Activated naive CD8-positive, alpha-beta T cell treated with anti-CD3 and anti-CD28 coated beads, Interleukin-2, amount 10 ng/mL, durations not matched to agents 7 days and 5 days (primary cell): ENCODE measurements at regions not wholly inside any gene's neighbourhood (a gene's known extent, or its start where the extent isn't known, plus 50 kb on each side); places are given as distances from the start of the nearest gene placed in this dataset.

ENCODE experiments used
- ATAC-seq: fragments of 150-1000 bp; cut with Tn5 transposase; one replicate; pipeline ENCODE4 v1.10.0; 2021; ENCODE audit warnings: low read depth, moderate library complexity
- POLR2A ChIA-PET: fragments of 350-600 bp; sonication (Branson Sonifier 250); formaldehyde crosslinking; loops from one replicate; lab custom pipeline; 2021; ENCODE audit warnings: antibody characterized with exemption; lab: Charles Lee
- DNase-seq: peaks from one replicate; pipeline ENCODE4 v3.0.0; 2021
- H3K27ac Mint-ChIP-seq: one replicate; pipeline ENCODE4 v1.8.0; 2022; ENCODE audit warnings: mild to moderate bottlenecking, mixed read lengths
- H3K27me3 Mint-ChIP-seq: one replicate; pipeline ENCODE4 v1.8.0; 2022; ENCODE audit warnings: mild to moderate bottlenecking, moderate library complexity, mixed read lengths
- H3K36me3 Mint-ChIP-seq: one replicate; pipeline ENCODE4 v1.8.0; 2021; ENCODE audit warnings: mild to moderate bottlenecking, mixed read lengths
- H3K4me1 Mint-ChIP-seq: one replicate; pipeline ENCODE4 v1.8.0; 2021; ENCODE audit warnings: mixed read lengths
- H3K4me3 Mint-ChIP-seq: one replicate; pipeline ENCODE4 v1.8.0; 2022; ENCODE audit warnings: mild to moderate bottlenecking, moderate library complexity, mixed read lengths
- H3K9me3 Mint-ChIP-seq: one replicate; pipeline ENCODE4 v1.8.0; 2021; ENCODE audit warnings: mixed read lengths

- Mint-ChIP-seq H3K4me1 (no peaks in the 10 kb centered on the region), H3K27ac (no peak overlapping the region), H3K36me3 (no peaks in the 10 kb centered on the region), H3K9me3 (peaks cover 2% of the 10 kb centered on the region), H3K4me3 (no peak overlapping the region), H3K27me3 (peaks cover 2% of the 10 kb centered on the region)
- DNase-seq (no peak), ATAC-seq (no peak)
- POLR2A ChIA-PET, result no interaction called here
These were observed 50.8 kb upstream of the TSHZ2 start for GRCh38 chr20:52921340-52921739.

- POLR2A ChIA-PET, result no interaction called here
- Mint-ChIP-seq H3K9me3 (peaks cover 3% of the 10 kb centered on the region), H3K27ac (no peak overlapping the region), H3K27me3 (peaks cover 2% of the 10 kb centered on the region), H3K4me3 (no peak overlapping the region), H3K36me3 (no peaks in the 10 kb centered on the region), H3K4me1 (no peaks in the 10 kb centered on the region)
- DNase-seq, result no peak
- ATAC-seq, result no peak
These were observed 53.8 kb upstream of the TSHZ2 start for GRCh38 chr20:52918311-52918710.

GRCh38 chr20:52915564-52915963, 56.6 kb upstream of the TSHZ2 start:
- DNase-seq (no peak), ATAC-seq (no peak)
- POLR2A ChIA-PET, result no interaction called here
- Mint-ChIP-seq H3K27me3 (peaks cover 2% of the 10 kb centered on the region), H3K4me1 (no peaks in the 10 kb centered on the region), H3K4me3 (no peak overlapping the region), H3K9me3 (peaks cover 3% of the 10 kb centered on the region), H3K27ac (no peak overlapping the region), H3K36me3 (no peaks in the 10 kb centered on the region)

- POLR2A ChIA-PET, result no interaction called here
- no peaks in the 10 kb centered on the region for H3K36me3 Mint-ChIP-seq
- H3K4me1 Mint-ChIP-seq, result no peaks in the 10 kb centered on the region
- H3K27me3 Mint-ChIP-seq, result no peaks in the 10 kb centered on the region
- no peak overlapping the region for H3K4me3 Mint-ChIP-seq
- peaks cover 3% of the 10 kb centered on the region for H3K9me3 Mint-ChIP-seq
- ATAC-seq (no peak), DNase-seq (no peak)
- H3K27ac Mint-ChIP-seq, result no peak overlapping the region
These were observed 57.3 kb upstream of the TSHZ2 start for GRCh38 chr20:52914870-52915269.

- Mint-ChIP-seq H3K9me3 (peaks cover 4% of the 10 kb centered on the region), H3K36me3 (no peaks in the 10 kb centered on the region), H3K27me3 (no peaks in the 10 kb centered on the region), H3K27ac (no peak overlapping the region), H3K4me3 (no peak overlapping the region), H3K4me1 (peaks cover 1% of the 10 kb centered on the region)
- DNase-seq (no peak), ATAC-seq (no peak)
- POLR2A ChIA-PET, result no interaction called here
These were observed 58.3 kb upstream of the TSHZ2 start for GRCh38 chr20:52913650-52914387.

- Mint-ChIP-seq H3K4me1 (peaks cover 1% of the 10 kb centered on the region), H3K4me3 (no peak overlapping the region), H3K9me3 (peaks cover 1% of the 10 kb centered on the region), H3K27ac (no peak overlapping the region), H3K27me3 (no peaks in the 10 kb centered on the region), H3K36me3 (no peaks in the 10 kb centered on the region)
- no peak for ATAC-seq
- no peak for DNase-seq
- POLR2A ChIA-PET, result no interaction called here
These were observed 66.7 kb upstream of the TSHZ2 start for GRCh38 chr20:52905241-52905994.

GRCh38 chr20:52904837-52905236, 67.3 kb upstream of the TSHZ2 start:
- no peak overlapping the region for H3K4me3 Mint-ChIP-seq
- DNase-seq (no peak), ATAC-seq (no peak)
- POLR2A ChIA-PET, result no interaction called here
- H3K36me3 Mint-ChIP-seq, result no peaks in the 10 kb centered on the region
- H3K4me1 Mint-ChIP-seq, result peaks cover 1% of the 10 kb centered on the region
- H3K27ac Mint-ChIP-seq, result no peak overlapping the region
- no peaks in the 10 kb centered on the region for H3K27me3 Mint-ChIP-seq
- H3K9me3 Mint-ChIP-seq, result peaks cover 1% of the 10 kb centered on the region

GRCh38 chr20:52899041-52899608, 73.0 kb upstream of the TSHZ2 start:
- Mint-ChIP-seq H3K4me1 (peaks cover 4% of the 10 kb centered on the region), H3K9me3 (no peaks in the 10 kb centered on the region), H3K36me3 (peaks cover 2% of the 10 kb centered on the region), H3K27ac (no peak overlapping the region), H3K27me3 (peaks cover 14% of the 10 kb centered on the region), H3K4me3 (no peak overlapping the region)
- POLR2A ChIA-PET, result no interaction called here
- DNase-seq (no peak), ATAC-seq (no peak)

- ATAC-seq (no peak), DNase-seq (no peak)
- H3K36me3 Mint-ChIP-seq, result peaks cover 2% of the 10 kb centered on the region
- POLR2A ChIA-PET, result no interaction called here
- H3K27ac Mint-ChIP-seq, result no peak overlapping the region
- H3K27me3 Mint-ChIP-seq, result peaks cover 16% of the 10 kb centered on the region
- no peaks in the 10 kb centered on the region for H3K9me3 Mint-ChIP-seq
- H3K4me3 Mint-ChIP-seq, result no peak overlapping the region
- H3K4me1 Mint-ChIP-seq, result peaks cover 4% of the 10 kb centered on the region
These were observed 75.8 kb upstream of the TSHZ2 start for GRCh38 chr20:52896348-52896747.

GRCh38 chr20:52895701-52896100, 76.5 kb upstream of the TSHZ2 start:
- H3K9me3 Mint-ChIP-seq, result no peaks in the 10 kb centered on the region
- no peak overlapping the region for H3K4me3 Mint-ChIP-seq
- peaks cover 2% of the 10 kb centered on the region for H3K36me3 Mint-ChIP-seq
- no peak overlapping the region for H3K27ac Mint-ChIP-seq
- ATAC-seq (no peak), DNase-seq (no peak)
- POLR2A ChIA-PET, result no interaction called here
- peaks cover 4% of the 10 kb centered on the region for H3K4me1 Mint-ChIP-seq
- H3K27me3 Mint-ChIP-seq, result peaks cover 16% of the 10 kb centered on the region

GRCh38 chr20:52895235-52895634, 76.9 kb upstream of the TSHZ2 start:
- Mint-ChIP-seq H3K9me3 (no peaks in the 10 kb centered on the region), H3K36me3 (peaks cover 2% of the 10 kb centered on the region), H3K4me1 (peaks cover 4% of the 10 kb centered on the region), H3K27me3 (peaks cover 16% of the 10 kb centered on the region), H3K4me3 (no peak overlapping the region), H3K27ac (no peak overlapping the region)
- DNase-seq (no peak), ATAC-seq (no peak)
- POLR2A ChIA-PET, result no interaction called here

GRCh38 chr20:52893498-52893897, 78.7 kb upstream of the TSHZ2 start:
- peaks cover 4% of the 10 kb centered on the region for H3K4me1 Mint-ChIP-seq
- H3K4me3 Mint-ChIP-seq, result no peak overlapping the region
- POLR2A ChIA-PET, result no interaction called here
- H3K9me3 Mint-ChIP-seq, result no peaks in the 10 kb centered on the region
- no peak overlapping the region for H3K27ac Mint-ChIP-seq
- ATAC-seq, result no peak
- DNase-seq, result no peak
- peaks cover 2% of the 10 kb centered on the region for H3K36me3 Mint-ChIP-seq
- peaks cover 10% of the 10 kb centered on the region for H3K27me3 Mint-ChIP-seq

GRCh38 chr20:52892023-52892422, 80.1 kb upstream of the TSHZ2 start:
- H3K4me3 Mint-ChIP-seq, result no peak overlapping the region
- DNase-seq (no peak), ATAC-seq (no peak)
- POLR2A ChIA-PET, result no interaction called here
- no peak overlapping the region for H3K27ac Mint-ChIP-seq
- peaks cover 11% of the 10 kb centered on the region for H3K27me3 Mint-ChIP-seq
- H3K9me3 Mint-ChIP-seq, result no peaks in the 10 kb centered on the region
- H3K4me1 Mint-ChIP-seq, result peaks cover 4% of the 10 kb centered on the region
- peaks cover 2% of the 10 kb centered on the region for H3K36me3 Mint-ChIP-seq

- POLR2A ChIA-PET, result no interaction called here
- ATAC-seq, result no peak
- no peak overlapping the region for H3K4me3 Mint-ChIP-seq
- no peaks in the 10 kb centered on the region for H3K36me3 Mint-ChIP-seq
- H3K4me1 Mint-ChIP-seq, result no peaks in the 10 kb centered on the region
- no peaks in the 10 kb centered on the region for H3K9me3 Mint-ChIP-seq
- H3K27me3 Mint-ChIP-seq, result peaks cover 11% of the 10 kb centered on the region
- H3K27ac Mint-ChIP-seq, result no peak overlapping the region
- DNase-seq, result no peak
These were observed 82.0 kb upstream of the TSHZ2 start for GRCh38 chr20:52890130-52890529.
